A172 (cell line): ENCODE measurements at regions not wholly inside any gene's neighbourhood (a gene's known extent, or its start where the extent isn't known, plus 50 kb on each side); places are given as distances from the start of the nearest gene placed in this dataset.

ENCODE experiments used
- DNase-seq: peaks from one replicate; pipeline ENCODE4 v3.0.0-alpha.2; 2015; ENCODE audit warnings: low spot score

GRCh38 chr13:105537113-105537512 is 998.3 kb downstream of the EFNB2 start:
- DNase-seq = no peak

- DNase-seq = no peak
These were observed 1005.0 kb downstream of the EFNB2 start for GRCh38 chr13:105530468-105530867.

GRCh38 chr13:105527127-105527526 is 1008.3 kb downstream of the EFNB2 start:
- DNase-seq = no peak

GRCh38 chr13:105519771-105520170 is 1015.7 kb downstream of the EFNB2 start:
- no peak for DNase-seq

GRCh38 chr13:105518086-105518485 is 1017.4 kb downstream of the EFNB2 start:
- DNase-seq = peak; percentile 37

GRCh38 chr13:105514401-105514800 is 1021.1 kb downstream of the EFNB2 start:
- DNase-seq = no peak

- no peak for DNase-seq
These were observed 1022.0 kb downstream of the EFNB2 start for GRCh38 chr13:105513448-105513847.

- DNase-seq = no peak
These were observed 1025.3 kb downstream of the EFNB2 start for GRCh38 chr13:105509981-105510762.

GRCh38 chr13:105506463-105506862 is 1029.0 kb downstream of the EFNB2 start:
- DNase-seq = no peak

- DNase-seq = no peak
These were observed 1033.3 kb downstream of the EFNB2 start for GRCh38 chr13:105502193-105502592.

- no peak for DNase-seq
These were observed 1037.9 kb downstream of the EFNB2 start for GRCh38 chr13:105497597-105497996.

- no peak for DNase-seq
These were observed 1043.2 kb downstream of the EFNB2 start for GRCh38 chr13:105492216-105492615.

- DNase-seq = no peak
These were observed 1044.1 kb downstream of the EFNB2 start for GRCh38 chr13:105491345-105491744.

GRCh38 chr13:105485081-105485480 is 1050.4 kb downstream of the EFNB2 start:
- no peak for DNase-seq

- DNase-seq = peak; percentile 10
These were observed 1060.4 kb downstream of the EFNB2 start for GRCh38 chr13:105474983-105475610.

GRCh38 chr13:105471673-105472072 is 1063.8 kb downstream of the EFNB2 start:
- no peak for DNase-seq

- DNase-seq = no peak
These were observed 1069.1 kb downstream of the EFNB2 start for GRCh38 chr13:105466376-105466775.

- no peak for DNase-seq
These were observed 1069.7 kb downstream of the EFNB2 start, which contains the start of gene DAOA for GRCh38 chr13:105465745-105466144. DAOA (plus strand) TSS chr13:105466045.

- no peak for DNase-seq
These were observed 1070.2 kb downstream of the EFNB2 start for GRCh38 chr13:105465251-105465650.

GRCh38 chr13:105464249-105464648 is 1071.2 kb downstream of the EFNB2 start:
- no peak for DNase-seq

- DNase-seq = no peak
These were observed 1072.4 kb downstream of the EFNB2 start for GRCh38 chr13:105463011-105463501.

- no peak for DNase-seq
These were observed 1073.4 kb downstream of the EFNB2 start for GRCh38 chr13:105462098-105462497.

GRCh38 chr13:105452895-105453294 is 1082.6 kb downstream of the EFNB2 start:
- DNase-seq = no peak
